Hepatocyte (in vitro differentiated cells): ENCODE measurements at regions not wholly inside any gene's neighbourhood (a gene's known extent, or its start where the extent isn't known, plus 50 kb on each side); places are given as distances from the start of the nearest gene placed in this dataset.
"Not testable (repeated sequence)": the region's sequence is repeated elsewhere in the genome, so short reads cannot be mapped to it uniquely, and the experiment has no call there.

Experiments
- DNase-seq: peaks from one replicate; pipeline ENCODE4 v3.0.0-alpha.2; 2016; ENCODE audit warnings: low spot score
- H2AFZ ChIP-seq: fragments of 200-600 bp; sonication (generic); 2 replicates; pipeline ENCODE4 v1.6.0; 2016; ENCODE audit warnings: antibody characterized with exemption, mild to moderate bottlenecking
- H3K27ac ChIP-seq: fragments of 200-600 bp; sonication (generic); 2 replicates; pipeline ENCODE4 v1.5.1; 2016; ENCODE audit warnings: mild to moderate bottlenecking
- H3K27me3 ChIP-seq: fragments of 200-600 bp; sonication (generic); 2 replicates; pipeline ENCODE4 v1.6.1; 2016
- H3K36me3 ChIP-seq: fragments of 200-600 bp; sonication (generic); replicated peaks from 2 replicates; pipeline ENCODE4 v1.5.1; 2016; ENCODE audit warnings: low read depth; ENCODE audit not compliant: insufficient read depth
- H3K4me1 ChIP-seq: fragments of 200-600 bp; sonication (generic); 2 replicates; pipeline ENCODE4 v1.5.1; 2016; ENCODE audit warnings: mild to moderate bottlenecking, moderate library complexity; ENCODE audit not compliant: insufficient read depth
- H3K4me2 ChIP-seq: fragments of 200-600 bp; sonication (generic); 2 replicates; pipeline ENCODE4 v1.6.0; 2016
- H3K4me3 ChIP-seq: fragments of 200-600 bp; sonication (generic); 2 replicates; pipeline ENCODE4 v1.5.1; 2016; ENCODE audit warnings: mild to moderate bottlenecking
- H3K79me2 ChIP-seq: fragments of 200-600 bp; sonication (generic); 2 replicates; pipeline ENCODE4 v1.6.0; 2017; ENCODE audit warnings: mild to moderate bottlenecking
- H3K9me2 ChIP-seq: fragments of 200-600 bp; sonication (generic); replicated peaks from 2 replicates; pipeline ENCODE4 v1.6.0; 2017; ENCODE audit warnings: mild to moderate bottlenecking; ENCODE audit not compliant: insufficient read depth
- H3K9me3 ChIP-seq: fragments of 200-600 bp; sonication (generic); 2 replicates; pipeline ENCODE4 v1.5.1; 2016; ENCODE audit warnings: low read depth, mild to moderate bottlenecking
- H4K20me1 ChIP-seq: fragments of 200-600 bp; sonication (generic); 2 replicates; pipeline ENCODE4 v1.6.0; 2016; ENCODE audit warnings: mild to moderate bottlenecking; ENCODE audit not compliant: insufficient read depth, poor library complexity, severe bottlenecking
- EZH2 ChIP-seq: fragments of 200-600 bp; sonication (generic); IDR thresholded peaks from 2 replicates; pipeline ENCODE4 v1.6.1; 2016; ENCODE audit warnings: antibody characterized with exemption, mild to moderate bottlenecking, borderline replicate concordance
- EZH2phosphoT487 ChIP-seq: fragments of 200-600 bp; sonication (generic); IDR thresholded peaks from one replicate; pipeline ENCODE4 v1.6.1; 2018; ENCODE audit warnings: antibody characterized with exemption, mild to moderate bottlenecking, low read depth, moderate library complexity; ENCODE audit not compliant: unreplicated experiment, severe bottlenecking
- WGBS: methylation state at CpG from one replicate; pipeline ENCODE4 v1.1.6; 2016; ENCODE audit warnings: low lambda C conversion rate; ENCODE audit errors: missing lambda C conversion rate; 5-methylcytosine and 5-hydroxymethylcytosine counted together
- TF ChIP-seq, protein P1 (sequence below): fragments of 200-600 bp; sonication (generic); IDR thresholded peaks from 2 replicates; pipeline ENCODE4 v1.5.1; 2016; ENCODE audit warnings: antibody characterized with exemption, mild to moderate bottlenecking; ENCODE audit not compliant: poor library complexity

DNA sequence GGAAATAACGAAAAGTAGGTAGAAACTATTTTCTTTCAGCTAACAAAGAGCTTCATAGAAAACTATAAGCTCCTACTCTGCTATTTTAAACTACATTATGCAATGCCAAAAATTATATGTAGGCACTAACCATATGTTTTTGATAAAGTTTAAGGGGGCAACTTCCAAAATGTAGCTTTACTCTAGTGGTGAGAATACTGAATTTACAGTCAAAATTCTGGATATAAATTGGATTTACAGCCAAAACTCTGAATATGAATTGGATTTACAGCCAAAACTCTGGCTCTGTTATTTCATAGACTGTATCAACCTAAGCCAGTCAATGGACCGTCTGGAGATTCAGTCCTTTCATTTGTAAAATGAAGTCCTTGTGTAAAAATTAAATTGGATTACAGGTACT is 86.8 kb upstream of the ANK3 start:
- WGBS = 90% methylated on average over 2 of the region's 2 CpGs

GRCh38 chr10:60473557-60473956 is 83.9 kb upstream of the ANK3 start:
- Histone ChIP-seq H3K4me2 (no peak overlapping the region), H3K9me3 (no peaks in the 10 kb centered on the region), H3K27me3 (no peaks in the 10 kb centered on the region), H3K36me3 (no peaks in the 10 kb centered on the region), H3K79me2 (no peaks in the 10 kb centered on the region), H2AFZ (no peak overlapping the region), H3K4me1 (no peaks in the 10 kb centered on the region), H3K4me3 (no peak overlapping the region), H3K9me2 (no peaks in the 10 kb centered on the region), H3K27ac (no peak overlapping the region), H4K20me1 (no peaks in the 10 kb centered on the region)
- WGBS = 89% methylated on average over 2 of the region's 2 CpGs
- DNase-seq = no peak
- TF ChIP-seq, protein P1, sequence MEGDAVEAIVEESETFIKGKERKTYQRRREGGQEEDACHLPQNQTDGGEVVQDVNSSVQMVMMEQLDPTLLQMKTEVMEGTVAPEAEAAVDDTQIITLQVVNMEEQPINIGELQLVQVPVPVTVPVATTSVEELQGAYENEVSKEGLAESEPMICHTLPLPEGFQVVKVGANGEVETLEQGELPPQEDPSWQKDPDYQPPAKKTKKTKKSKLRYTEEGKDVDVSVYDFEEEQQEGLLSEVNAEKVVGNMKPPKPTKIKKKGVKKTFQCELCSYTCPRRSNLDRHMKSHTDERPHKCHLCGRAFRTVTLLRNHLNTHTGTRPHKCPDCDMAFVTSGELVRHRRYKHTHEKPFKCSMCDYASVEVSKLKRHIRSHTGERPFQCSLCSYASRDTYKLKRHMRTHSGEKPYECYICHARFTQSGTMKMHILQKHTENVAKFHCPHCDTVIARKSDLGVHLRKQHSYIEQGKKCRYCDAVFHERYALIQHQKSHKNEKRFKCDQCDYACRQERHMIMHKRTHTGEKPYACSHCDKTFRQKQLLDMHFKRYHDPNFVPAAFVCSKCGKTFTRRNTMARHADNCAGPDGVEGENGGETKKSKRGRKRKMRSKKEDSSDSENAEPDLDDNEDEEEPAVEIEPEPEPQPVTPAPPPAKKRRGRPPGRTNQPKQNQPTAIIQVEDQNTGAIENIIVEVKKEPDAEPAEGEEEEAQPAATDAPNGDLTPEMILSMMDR = no peak
- TF ChIP-seq EZH2phosphoT487 (no peak), EZH2 (no peak)

More for the DNA sequence above, 86.8 kb upstream of the ANK3 start:
- TF ChIP-seq EZH2 = no peak
- TF ChIP-seq, protein P1 = no peak
- no peak for TF ChIP-seq EZH2phosphoT487
- Histone ChIP-seq H3K27ac (no peak overlapping the region), H4K20me1 (no peaks in the 10 kb centered on the region), H3K9me2 (no peaks in the 10 kb centered on the region), H3K4me2 (no peak overlapping the region), H3K36me3 (no peaks in the 10 kb centered on the region), H3K4me3 (no peak overlapping the region), H3K9me3 (no peaks in the 10 kb centered on the region), H3K27me3 (no peaks in the 10 kb centered on the region), H3K4me1 (peaks cover 18% of the 10 kb centered on the region), H2AFZ (no peak overlapping the region), H3K79me2 (no peaks in the 10 kb centered on the region)
- no peak for DNase-seq

- Histone ChIP-seq H3K9me2 (no peaks in the 10 kb centered on the region), H3K27ac (no peak overlapping the region), H3K4me3 (no peak overlapping the region), H3K4me1 (no peaks in the 10 kb centered on the region), H3K27me3 (no peaks in the 10 kb centered on the region), H4K20me1 (no peaks in the 10 kb centered on the region), H3K36me3 (no peaks in the 10 kb centered on the region), H3K9me3 (no peaks in the 10 kb centered on the region), H2AFZ (no peak overlapping the region), H3K79me2 (no peaks in the 10 kb centered on the region), H3K4me2 (no peak overlapping the region)
- TF ChIP-seq EZH2 (no peak), EZH2phosphoT487 (no peak)
- TF ChIP-seq, protein P1 = no peak
- WGBS = 98% methylated on average over 5 of the region's 5 CpGs
- no peak for DNase-seq
These were observed 80.4 kb upstream of the ANK3 start for GRCh38 chr10:60470091-60470490.

DNA sequence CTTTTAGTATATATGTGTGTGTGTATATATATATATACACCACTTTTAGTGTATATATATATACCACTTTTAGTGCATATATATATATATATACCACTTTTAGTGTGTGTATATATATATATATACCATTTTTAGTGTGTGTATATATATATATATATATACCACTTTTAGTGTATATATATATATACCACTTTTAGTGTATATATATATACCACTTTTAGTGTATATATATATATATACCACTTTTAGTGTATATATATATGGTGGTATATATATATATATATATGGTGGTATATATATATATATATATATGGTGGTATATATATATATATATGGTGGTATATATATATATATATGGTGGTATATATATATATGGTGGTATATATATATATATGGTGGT is 79.5 kb upstream of the ANK3 start:
- H3K36me3 ChIP-seq, H3K9me3 ChIP-seq, H3K4me3 ChIP-seq, H3K4me2 ChIP-seq, H3K27ac ChIP-seq, H3K4me1 ChIP-seq, H2AFZ ChIP-seq, H3K9me2 ChIP-seq, DNase-seq, H3K79me2 ChIP-seq, H3K27me3 ChIP-seq, H4K20me1 ChIP-seq: not testable (repeated sequence)
